Transverse colon (tissue), 4 donors: ENCODE measurements at regions not wholly inside any gene's neighbourhood (a gene's known extent, or its start where the extent isn't known, plus 50 kb on each side); places are given as distances from the start of the nearest gene placed in this dataset.

Source experiments
- EP300 ChIP-seq: sonication (generic); formaldehyde crosslinking; IDR thresholded peaks from one replicate; pipeline ENCODE4 v1.6.1; 2017; ENCODE audit warnings: antibody characterized with exemption, low read depth
- POLR2A ChIP-seq: fragments of 450-650 bp; IDR thresholded peaks from one replicate; pipeline ENCODE4 v1.6.1; 2016; ENCODE audit warnings: antibody characterized with exemption, mild to moderate bottlenecking, moderate library complexity
- POLR2AphosphoS5 ChIP-seq, 3 donors: sonication (generic); formaldehyde crosslinking; IDR thresholded peaks; one replicate each; pipeline ENCODE4 v1.6.1; 2016; ENCODE audit warnings: antibody characterized with exemption in 3 of 3
- TF ChIP-seq, protein P1 (sequence below), 5 experiments: fragments of 200-600 bp in 3 of 5; fragments of 450-650 bp in 2 of 5; sonication (generic) in 3 of 5; IDR thresholded peaks; 1 replicate in 2 of 5; 2 replicates in 3 of 5; pipeline ENCODE4 v1.5.1; 2016 to 2017; ENCODE audit warnings: antibody characterized with exemption in 5 of 5, inconsistent platforms in 3 of 5, mild to moderate bottlenecking in 2 of 5, moderate library complexity in 1 of 5

DNA sequence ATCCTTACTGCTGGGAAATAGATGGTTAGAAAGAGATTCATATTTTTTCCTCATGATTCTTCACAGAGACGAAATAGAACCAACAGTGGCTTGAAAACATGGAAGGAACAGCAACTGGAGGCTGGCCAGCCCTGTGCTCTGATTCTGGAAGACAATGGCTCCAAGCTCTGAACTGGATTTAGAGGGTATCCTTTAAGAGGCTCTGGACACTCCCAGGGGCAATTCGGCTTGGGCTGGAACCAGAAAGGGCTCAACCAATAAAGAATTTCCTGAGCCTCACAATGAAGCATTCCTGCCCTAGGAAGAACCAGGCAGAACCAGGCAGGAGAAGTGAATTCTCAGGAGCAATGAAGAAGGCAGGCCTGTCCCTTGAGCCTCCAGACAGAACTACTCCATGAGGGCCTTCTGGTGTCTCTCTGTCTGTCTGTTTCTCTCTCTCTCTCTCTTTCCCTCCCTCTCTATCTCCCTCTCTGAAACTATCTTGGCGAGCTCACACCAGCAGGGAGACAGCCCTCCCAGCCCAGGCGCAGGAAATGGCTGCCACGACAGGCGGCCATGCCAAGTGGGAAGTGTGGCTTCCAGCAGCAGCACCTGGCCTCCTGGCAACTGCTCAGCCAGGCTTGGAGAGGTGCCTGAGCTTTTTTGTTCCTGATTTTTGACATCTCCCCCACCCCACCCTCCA lies 93.3 kb downstream of the RCN1 start:
- TF ChIP-seq, protein P1, sequence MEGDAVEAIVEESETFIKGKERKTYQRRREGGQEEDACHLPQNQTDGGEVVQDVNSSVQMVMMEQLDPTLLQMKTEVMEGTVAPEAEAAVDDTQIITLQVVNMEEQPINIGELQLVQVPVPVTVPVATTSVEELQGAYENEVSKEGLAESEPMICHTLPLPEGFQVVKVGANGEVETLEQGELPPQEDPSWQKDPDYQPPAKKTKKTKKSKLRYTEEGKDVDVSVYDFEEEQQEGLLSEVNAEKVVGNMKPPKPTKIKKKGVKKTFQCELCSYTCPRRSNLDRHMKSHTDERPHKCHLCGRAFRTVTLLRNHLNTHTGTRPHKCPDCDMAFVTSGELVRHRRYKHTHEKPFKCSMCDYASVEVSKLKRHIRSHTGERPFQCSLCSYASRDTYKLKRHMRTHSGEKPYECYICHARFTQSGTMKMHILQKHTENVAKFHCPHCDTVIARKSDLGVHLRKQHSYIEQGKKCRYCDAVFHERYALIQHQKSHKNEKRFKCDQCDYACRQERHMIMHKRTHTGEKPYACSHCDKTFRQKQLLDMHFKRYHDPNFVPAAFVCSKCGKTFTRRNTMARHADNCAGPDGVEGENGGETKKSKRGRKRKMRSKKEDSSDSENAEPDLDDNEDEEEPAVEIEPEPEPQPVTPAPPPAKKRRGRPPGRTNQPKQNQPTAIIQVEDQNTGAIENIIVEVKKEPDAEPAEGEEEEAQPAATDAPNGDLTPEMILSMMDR (IDR thresholded peaks at IDR 0.05), result no peak
- TF ChIP-seq POLR2AphosphoS5 (IDR thresholded peaks at IDR 0.05) (no peak), POLR2A (no peak), EP300 (no peak)
